B cell (primary cell): ENCODE measurements at regions not wholly inside any gene's neighbourhood (a gene's known extent, or its start where the extent isn't known, plus 50 kb on each side); places are given as distances from the start of the nearest gene placed in this dataset.

Experiments used
- ATAC-seq: fragments of 200-7000 bp; cut with Tn5 transposase; one replicate; pipeline ENCODE4 v1.10.0; 2021; ENCODE audit warnings: low read depth, mild to moderate bottlenecking, moderate number of reproducible peaks, moderate library complexity
- CTCF ChIA-PET: fragments of 350-600 bp; sonication (Branson Sonifier 250); formaldehyde crosslinking; loops from one replicate; lab custom pipeline; 2021; ENCODE audit warnings: antibody characterized with exemption, inconsistent platforms; lab: Charles Lee
- POLR2A ChIA-PET: fragments of 350-600 bp; sonication (Branson Sonifier 250); formaldehyde crosslinking; loops from one replicate; lab custom pipeline; 2021; ENCODE audit warnings: antibody characterized with exemption; lab: Charles Lee
- DNase-seq: peaks from one replicate; pipeline ENCODE4 v3.0.0; 2013
- H2AFZ ChIP-seq: 2 replicates; pipeline ENCODE4 v1.6.1; 2012; ENCODE audit warnings: mild to moderate bottlenecking, low read depth, low read length; ENCODE audit not compliant: insufficient read depth, poor library complexity, severe bottlenecking
- H3K27ac ChIP-seq, 2 donors: 1 replicate in 1 of 2; 2 replicates in 1 of 2; pipeline ENCODE4 v1.5.1; 2012 to 2013; ENCODE audit warnings: low read length in 2 of 2, mild to moderate bottlenecking in 2 of 2, moderate library complexity in 1 of 2
- H3K27me3 ChIP-seq, 4 experiments: fragments of 200-600 bp in 1 of 4; sonication (generic) in 1 of 4; replicated peaks in 1 of 4; 1 replicate in 2 of 4; 2 replicates in 2 of 4; pipeline versions ENCODE4 v1.6.1 to v1.7.0; 2013 to 2016; ENCODE audit warnings: low read length in 3 of 4, mild to moderate bottlenecking in 2 of 4, mixed read lengths in 1 of 4, moderate library complexity in 1 of 4; ENCODE audit not compliant: insufficient read depth in 4 of 4, control insufficient read depth in 3 of 4; ENCODE audit errors: control extremely low read depth in 1 of 4
- H3K36me3 ChIP-seq, 2 experiments: replicated peaks in 1 of 2; 1 replicate in 1 of 2; 2 replicates in 1 of 2; pipeline versions ENCODE4 v1.6.1 to v1.7.1; 2013; ENCODE audit warnings: low read length in 1 of 2; ENCODE audit not compliant: insufficient read depth in 2 of 2, control insufficient read depth in 1 of 2; ENCODE audit errors: control extremely low read depth in 1 of 2, extremely low read depth in 1 of 2
- H3K4me1 ChIP-seq, 2 donors: fragments of 200-600 bp in 1 of 2; sonication (generic) in 1 of 2; 1 replicate in 1 of 2; 2 replicates in 1 of 2; pipeline versions ENCODE4 v1.5.1 to v1.6.1; 2013 to 2017; ENCODE audit warnings: low read length in 2 of 2; ENCODE audit not compliant: control insufficient read depth in 2 of 2, insufficient read depth in 2 of 2
- H3K4me2 ChIP-seq: replicated peaks from 2 replicates; pipeline ENCODE3; 2012; ENCODE audit warnings: mild to moderate bottlenecking, low read depth, low read length; ENCODE audit not compliant: poor library complexity, severe bottlenecking
- H3K4me3 ChIP-seq, 5 experiments: fragments of 200-600 bp in 1 of 5; sonication (generic) in 1 of 5; 1 replicate in 3 of 5; 2 replicates in 2 of 5; pipeline versions ENCODE4 v1.5.1 to v1.7.0; 2011 to 2016; ENCODE audit warnings: low read length in 4 of 5, mild to moderate bottlenecking in 4 of 5, low read depth in 2 of 5, control low read depth in 1 of 5, moderate library complexity in 1 of 5; ENCODE audit not compliant: insufficient read depth in 1 of 5; ENCODE audit errors: control extremely low read depth in 1 of 5, extremely low read depth in 1 of 5
- H3K79me2 ChIP-seq: fragments of 200-600 bp; sonication (generic); one replicate; pipeline ENCODE4 v1.6.0; 2016; ENCODE audit warnings: low read length; ENCODE audit not compliant: control insufficient read depth, insufficient read depth
- H3K9ac ChIP-seq: fragments of 200-600 bp; sonication (generic); 2 replicates; pipeline ENCODE4 v1.6.1; 2017; ENCODE audit warnings: mild to moderate bottlenecking, low read length, moderate library complexity
- H3K9me3 ChIP-seq, 3 donors: one replicate each; pipeline versions ENCODE4 v1.6.1 to v1.7.1; 2013; ENCODE audit warnings: low read length in 2 of 3; ENCODE audit not compliant: control insufficient read depth in 2 of 3, insufficient read depth in 1 of 3; ENCODE audit errors: control extremely low read depth in 1 of 3
- H4K20me1 ChIP-seq: 2 replicates; pipeline ENCODE4 v1.6.0; 2012; ENCODE audit warnings: mild to moderate bottlenecking, low read length; ENCODE audit not compliant: insufficient read depth, control insufficient read depth, poor library complexity, severe bottlenecking
- H3K27ac Mint-ChIP-seq: one replicate; pipeline ENCODE4 v1.8.0; 2021; ENCODE audit warnings: mixed read lengths
- H3K27me3 Mint-ChIP-seq: one replicate; pipeline ENCODE4 v1.8.0; 2021; ENCODE audit warnings: mixed read lengths
- H3K4me1 Mint-ChIP-seq: one replicate; pipeline ENCODE4 v1.8.0; 2021; ENCODE audit warnings: mixed read lengths
- H3K4me3 Mint-ChIP-seq: one replicate; pipeline ENCODE4 v1.8.0; 2021; ENCODE audit warnings: mixed read lengths
- H3K9me3 Mint-ChIP-seq: one replicate; pipeline ENCODE4 v1.8.0; 2022; ENCODE audit warnings: mixed read lengths; ENCODE audit not compliant: insufficient read depth
- EZH2 ChIP-seq: IDR thresholded peaks from 2 replicates; pipeline ENCODE4 v1.6.1; 2012; ENCODE audit warnings: borderline replicate concordance, low read depth, mild to moderate bottlenecking, moderate library complexity, low read length; ENCODE audit not compliant: insufficient read depth, poor library complexity, severe bottlenecking
- WGBS: methylation state at CpG from one replicate; pipeline ENCODE4 v1.1.5; 2013; ENCODE audit warnings: missing lambda C conversion rate; ENCODE audit not compliant: insufficient coverage; 5-methylcytosine and 5-hydroxymethylcytosine counted together
- intact Hi-C: fragments of 100-400 bp; cut with micrococcal nuclease; formaldehyde crosslinking; loops from one replicate; pipeline ENCODE4 v1.10.0; 2022
- TF ChIP-seq, protein P1 (sequence below): fragments of 200-600 bp; IDR thresholded peaks from one replicate; pipeline ENCODE4 v1.8.0; 2022; ENCODE audit warnings: antibody characterized with exemption, mild to moderate bottlenecking

DNA sequence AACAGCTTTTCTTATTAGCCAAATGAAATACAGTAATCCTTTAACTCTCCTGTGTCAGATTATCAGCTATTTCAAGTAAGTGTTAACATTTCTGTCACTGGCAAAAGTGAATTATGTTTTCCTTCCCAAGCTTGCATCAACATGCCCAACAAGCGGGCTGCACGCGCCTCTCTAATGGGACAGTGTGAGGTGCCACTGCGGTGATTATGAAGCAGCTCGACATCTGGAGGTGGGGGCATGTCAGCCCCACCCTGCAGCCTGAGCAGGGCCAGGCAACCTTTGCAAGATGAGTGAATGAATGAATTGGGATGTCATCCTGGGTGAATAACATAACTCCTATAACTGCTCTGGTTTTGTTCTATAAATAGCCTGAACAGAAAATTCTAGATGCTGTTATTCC lies 301.4 kb downstream of the ZNF326 start:
- Histone ChIP-seq H4K20me1 (no peaks in the 10 kb centered on the region), H3K9ac (no peak overlapping the region), H3K4me2 (no peak overlapping the region), H2AFZ (no peak overlapping the region), H3K27me3 (no peaks in the 10 kb centered on the region), H3K4me1 (no peaks in the 10 kb centered on the region), H3K36me3 (no peaks in the 10 kb centered on the region), H3K9me3 (no peaks in the 10 kb centered on the region), H3K4me3 (no peak overlapping the region), H3K27ac (no peak overlapping the region), H3K79me2 (no peaks in the 10 kb centered on the region)
- H3K27me3 Mint-ChIP-seq: no peaks in the 10 kb centered on the region
- POLR2A ChIA-PET: no interaction called here
- no peak overlapping the region for H3K27ac Mint-ChIP-seq
- H3K4me1 Mint-ChIP-seq: no peaks in the 10 kb centered on the region
- no peaks in the 10 kb centered on the region for H3K9me3 Mint-ChIP-seq
- H3K4me3 Mint-ChIP-seq: no peak overlapping the region
- WGBS: 96% methylated on average over 4 of the region's 5 CpGs
- DNase-seq (no peak), ATAC-seq (no peak)
- TF ChIP-seq EZH2: no peak
- TF ChIP-seq, protein P1, sequence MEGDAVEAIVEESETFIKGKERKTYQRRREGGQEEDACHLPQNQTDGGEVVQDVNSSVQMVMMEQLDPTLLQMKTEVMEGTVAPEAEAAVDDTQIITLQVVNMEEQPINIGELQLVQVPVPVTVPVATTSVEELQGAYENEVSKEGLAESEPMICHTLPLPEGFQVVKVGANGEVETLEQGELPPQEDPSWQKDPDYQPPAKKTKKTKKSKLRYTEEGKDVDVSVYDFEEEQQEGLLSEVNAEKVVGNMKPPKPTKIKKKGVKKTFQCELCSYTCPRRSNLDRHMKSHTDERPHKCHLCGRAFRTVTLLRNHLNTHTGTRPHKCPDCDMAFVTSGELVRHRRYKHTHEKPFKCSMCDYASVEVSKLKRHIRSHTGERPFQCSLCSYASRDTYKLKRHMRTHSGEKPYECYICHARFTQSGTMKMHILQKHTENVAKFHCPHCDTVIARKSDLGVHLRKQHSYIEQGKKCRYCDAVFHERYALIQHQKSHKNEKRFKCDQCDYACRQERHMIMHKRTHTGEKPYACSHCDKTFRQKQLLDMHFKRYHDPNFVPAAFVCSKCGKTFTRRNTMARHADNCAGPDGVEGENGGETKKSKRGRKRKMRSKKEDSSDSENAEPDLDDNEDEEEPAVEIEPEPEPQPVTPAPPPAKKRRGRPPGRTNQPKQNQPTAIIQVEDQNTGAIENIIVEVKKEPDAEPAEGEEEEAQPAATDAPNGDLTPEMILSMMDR: no peak
- CTCF ChIA-PET: no interaction called here
- intact Hi-C loops: no loop called here

DNA sequence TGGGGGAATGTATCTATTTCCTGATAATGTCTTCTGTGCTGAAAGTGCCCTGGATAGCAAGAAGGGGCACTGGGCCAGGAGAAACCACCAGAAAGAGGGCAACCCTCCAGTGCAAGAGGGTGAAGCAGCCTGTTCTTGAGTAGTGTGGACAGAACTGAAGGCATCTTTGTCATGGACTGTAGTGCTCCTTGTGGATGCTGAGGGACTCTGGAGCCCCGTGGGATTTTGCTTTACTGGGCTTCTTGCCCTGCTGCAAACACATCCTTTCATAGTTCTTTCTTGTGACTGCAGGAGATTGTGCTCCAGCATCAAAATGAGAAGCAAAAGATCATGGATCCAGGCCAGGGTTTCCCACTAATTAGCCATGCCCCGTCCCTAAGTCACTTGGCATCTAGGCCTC lies 300.6 kb downstream of the ZNF326 start:
- no peak for DNase-seq
- H3K79me2 ChIP-seq: no peaks in the 10 kb centered on the region

More for the DNA sequence above, 300.6 kb downstream of the ZNF326 start:
- no CpG with 5 or more reads among the region's 2 CpGs for WGBS
- Histone ChIP-seq H2AFZ (no peak overlapping the region), H3K9ac (no peak overlapping the region), H3K36me3 (no peaks in the 10 kb centered on the region), H3K27me3 (no peaks in the 10 kb centered on the region), H3K4me3 (no peak overlapping the region), H4K20me1 (no peaks in the 10 kb centered on the region), H3K27ac (no peak overlapping the region), H3K4me1 (no peaks in the 10 kb centered on the region), H3K9me3 (no peaks in the 10 kb centered on the region), H3K4me2 (no peak overlapping the region)
- H3K9me3 Mint-ChIP-seq: no peaks in the 10 kb centered on the region
- H3K4me1 Mint-ChIP-seq: no peaks in the 10 kb centered on the region
- intact Hi-C loops: no loop called here
- TF ChIP-seq, protein P1: no peak
- TF ChIP-seq EZH2: no peak
- ATAC-seq: no peak
- no peak overlapping the region for H3K4me3 Mint-ChIP-seq
- H3K27me3 Mint-ChIP-seq: no peaks in the 10 kb centered on the region
- POLR2A ChIA-PET: no interaction called here
- CTCF ChIA-PET: no interaction called here
- no peak overlapping the region for H3K27ac Mint-ChIP-seq
